ACHN (cell line): ENCODE measurements at regions not wholly inside any gene's neighbourhood (a gene's known extent, or its start where the extent isn't known, plus 50 kb on each side); places are given as distances from the start of the nearest gene placed in this dataset.

Experiments used
- DNase-seq: peaks from one replicate; pipeline ENCODE4 v3.0.0-alpha.2; 2015
- in situ Hi-C: cut with HindIII; loops from 2 replicates; pipeline ENCODE4 v1.10.0; 2017; ENCODE audit warnings: low sequenced_read_pairs, low pct_ligation_motif_present, low pct_unique_long_range_greater_than_20kb

GRCh38 chr19:28508666-28509065 lies 704.3 kb downstream of the UQCRFS1 start:
- DNase-seq = no peak
- in situ Hi-C loops = no loop called here

- DNase-seq = no peak
- in situ Hi-C loops = no loop called here
These were observed 707.0 kb downstream of the UQCRFS1 start for GRCh38 chr19:28505933-28506332.

GRCh38 chr19:28505134-28505533 lies 707.8 kb downstream of the UQCRFS1 start:
- in situ Hi-C loops = no loop called here
- DNase-seq = no peak

GRCh38 chr19:28504727-28505126 lies 708.2 kb downstream of the UQCRFS1 start:
- DNase-seq = no peak
- in situ Hi-C loops = no loop called here

- DNase-seq = no peak
- in situ Hi-C loops = no loop called here
These were observed 708.8 kb downstream of the UQCRFS1 start for GRCh38 chr19:28504139-28504538.

GRCh38 chr19:28502879-28503734 lies 709.8 kb downstream of the UQCRFS1 start:
- in situ Hi-C loops = no loop called here

GRCh38 chr19:28501976-28502375 lies 711.0 kb downstream of the UQCRFS1 start:
- no peak for DNase-seq
- in situ Hi-C loops = no loop called here

More at GRCh38 chr19:28502879-28503734, 709.8 kb downstream of the UQCRFS1 start:
- no peak for DNase-seq

DNA sequence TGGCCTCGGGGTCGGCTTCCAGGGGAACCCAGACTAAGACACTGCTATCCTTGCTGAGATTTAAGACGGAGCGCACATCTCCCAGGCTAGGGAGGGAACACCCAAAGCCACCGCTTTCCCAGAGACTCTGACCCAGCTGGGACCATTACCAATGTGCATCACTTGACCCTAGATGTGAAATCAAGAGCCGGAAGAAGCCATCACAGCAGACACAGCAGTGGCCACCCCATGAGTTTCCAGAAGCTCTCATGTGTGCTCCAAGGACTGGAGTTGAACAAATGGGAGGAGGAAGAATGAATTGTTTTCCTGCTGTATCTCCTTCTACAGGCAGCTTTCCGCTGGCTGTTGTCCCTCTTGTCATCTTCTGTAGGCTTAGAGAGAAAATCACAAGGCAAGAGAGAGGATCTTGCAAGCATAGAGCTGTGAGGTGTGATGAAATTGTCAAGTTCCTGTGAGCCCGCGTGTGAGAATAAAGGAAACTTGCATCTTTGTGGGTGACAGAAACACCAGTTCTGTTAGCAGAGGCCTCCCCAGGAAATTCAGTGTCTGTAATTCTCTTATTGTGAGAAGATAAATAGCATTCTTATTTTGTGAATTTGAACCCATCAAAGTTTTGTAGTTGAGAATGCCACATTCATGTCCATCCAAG lies 711.8 kb downstream of the UQCRFS1 start:
- in situ Hi-C loops = no loop called here
- no peak for DNase-seq

- in situ Hi-C loops = no loop called here
- DNase-seq = no peak
These were observed 712.7 kb downstream of the UQCRFS1 start for GRCh38 chr19:28500296-28500695.

- in situ Hi-C loops = no loop called here
- DNase-seq = no peak
These were observed 714.5 kb downstream of the UQCRFS1 start for GRCh38 chr19:28498404-28498976.

DNA sequence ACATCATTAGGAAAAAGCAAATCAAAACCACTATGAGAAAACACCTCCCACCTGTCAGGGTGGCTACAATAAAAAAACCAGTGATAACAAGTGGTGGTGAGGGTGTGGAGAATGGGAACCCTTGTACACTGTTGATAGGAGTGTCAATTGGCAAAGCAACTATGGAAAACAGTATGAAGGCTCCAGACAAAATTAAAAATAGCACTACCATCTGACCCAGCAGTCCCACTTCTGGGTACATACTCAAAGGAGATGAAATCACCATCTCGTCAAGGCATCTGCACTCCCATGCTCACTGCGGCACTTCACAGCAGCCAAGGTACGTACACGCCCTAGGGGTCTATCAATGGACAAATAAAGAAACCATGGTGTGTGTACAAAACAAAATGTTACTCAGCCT lies 715.1 kb downstream of the UQCRFS1 start:
- DNase-seq = no peak
- in situ Hi-C loops = no loop called here

DNA sequence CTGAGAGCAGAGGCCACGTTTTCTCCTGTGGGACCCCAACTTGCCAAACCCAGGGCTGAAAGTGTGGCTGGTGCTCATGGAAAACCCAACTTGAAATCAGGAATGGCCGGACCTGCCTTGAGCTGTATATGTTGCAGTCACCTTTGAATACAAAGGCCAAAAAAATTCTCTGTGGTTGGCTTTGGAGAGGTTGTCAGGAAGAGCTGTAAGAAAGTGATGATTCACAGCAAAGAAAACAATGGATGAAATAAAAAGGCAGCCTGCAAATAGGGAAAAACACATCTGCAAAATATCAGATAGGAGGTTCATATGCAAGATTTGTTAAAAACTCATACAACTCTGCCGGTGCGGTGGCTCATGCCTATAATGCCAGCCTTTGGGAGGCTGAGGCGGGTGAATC lies 715.8 kb downstream of the UQCRFS1 start:
- DNase-seq = no peak
- in situ Hi-C loops = no loop called here

- in situ Hi-C loops = no loop called here
- no peak for DNase-seq
These were observed 717.9 kb downstream of the UQCRFS1 start for GRCh38 chr19:28495046-28495445.

- DNase-seq = no peak
- in situ Hi-C loops = no loop called here
These were observed 718.5 kb downstream of the UQCRFS1 start for GRCh38 chr19:28494461-28494860.

- in situ Hi-C loops = no loop called here
These were observed 719.1 kb downstream of the UQCRFS1 start for GRCh38 chr19:28493884-28494283.

DNA sequence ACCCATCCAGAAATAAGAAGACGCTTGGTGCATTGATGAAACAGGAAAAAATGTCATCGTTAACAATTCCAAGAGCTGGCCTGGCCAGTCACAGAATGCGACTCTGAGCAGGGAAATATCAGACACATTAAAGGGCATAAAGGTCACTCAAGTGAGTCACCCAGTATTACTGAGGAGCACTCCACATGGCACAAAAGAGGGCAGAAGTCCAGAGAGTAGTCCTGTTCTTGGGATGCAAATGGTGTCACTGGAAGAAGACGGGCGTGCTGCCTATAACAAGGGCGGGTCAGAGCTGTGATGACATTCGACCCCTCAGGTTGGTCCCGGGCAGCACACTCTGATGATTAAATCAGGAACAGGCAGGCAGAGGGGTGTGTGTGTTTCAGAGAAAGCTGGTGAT lies 720.3 kb downstream of the UQCRFS1 start:
- in situ Hi-C loops = no loop called here
- no peak for DNase-seq

More at GRCh38 chr19:28493884-28494283, 719.1 kb downstream of the UQCRFS1 start:
- DNase-seq = no peak

- in situ Hi-C loops = no loop called here
- no peak for DNase-seq
These were observed 720.8 kb downstream of the UQCRFS1 start for GRCh38 chr19:28492201-28492600.

GRCh38 chr19:28489776-28490175 lies 723.2 kb downstream of the UQCRFS1 start:
- in situ Hi-C loops = no loop called here
- no peak for DNase-seq

DNA sequence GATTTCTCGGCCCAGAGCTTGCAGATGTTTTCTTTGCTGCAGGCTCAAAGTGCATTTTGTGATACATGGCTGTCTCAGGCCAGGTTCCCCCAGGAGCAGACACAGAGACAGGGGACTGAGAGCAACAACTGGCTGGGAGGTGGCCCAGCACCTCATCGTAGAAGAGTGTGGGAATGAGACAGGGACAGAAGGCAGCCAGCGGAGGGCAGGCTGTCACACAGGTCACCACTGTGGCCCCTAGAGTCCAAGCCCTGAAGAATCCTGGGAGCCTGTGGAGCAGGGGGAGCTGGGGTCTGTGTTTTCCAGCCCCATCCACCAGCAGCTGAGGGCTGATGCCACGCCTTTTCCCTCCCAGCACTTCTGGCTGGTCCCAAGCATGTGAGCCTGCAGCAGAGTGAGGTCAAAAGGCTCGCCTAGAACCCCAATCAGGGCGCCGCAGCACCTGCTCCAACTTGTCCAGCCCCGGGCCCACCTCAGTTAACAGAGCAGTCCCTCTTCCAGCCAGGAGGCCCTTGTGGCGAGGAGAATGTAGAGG lies 723.8 kb downstream of the UQCRFS1 start:
- in situ Hi-C loops = no loop called here
- no peak for DNase-seq
